HG02763 (cell line): ENCODE measurements at regions not wholly inside any gene's neighbourhood (a gene's known extent, or its start where the extent isn't known, plus 50 kb on each side); places are given as distances from the start of the nearest gene placed in this dataset.

Experiments used
- ATAC-seq: cut with Tn5 transposase; IDR thresholded peaks from one replicate; pipeline ENCODE4 v1.9.1; 2021; ENCODE audit warnings: mild to moderate bottlenecking, moderate library complexity; ENCODE audit not compliant: unreplicated experiment

DNA sequence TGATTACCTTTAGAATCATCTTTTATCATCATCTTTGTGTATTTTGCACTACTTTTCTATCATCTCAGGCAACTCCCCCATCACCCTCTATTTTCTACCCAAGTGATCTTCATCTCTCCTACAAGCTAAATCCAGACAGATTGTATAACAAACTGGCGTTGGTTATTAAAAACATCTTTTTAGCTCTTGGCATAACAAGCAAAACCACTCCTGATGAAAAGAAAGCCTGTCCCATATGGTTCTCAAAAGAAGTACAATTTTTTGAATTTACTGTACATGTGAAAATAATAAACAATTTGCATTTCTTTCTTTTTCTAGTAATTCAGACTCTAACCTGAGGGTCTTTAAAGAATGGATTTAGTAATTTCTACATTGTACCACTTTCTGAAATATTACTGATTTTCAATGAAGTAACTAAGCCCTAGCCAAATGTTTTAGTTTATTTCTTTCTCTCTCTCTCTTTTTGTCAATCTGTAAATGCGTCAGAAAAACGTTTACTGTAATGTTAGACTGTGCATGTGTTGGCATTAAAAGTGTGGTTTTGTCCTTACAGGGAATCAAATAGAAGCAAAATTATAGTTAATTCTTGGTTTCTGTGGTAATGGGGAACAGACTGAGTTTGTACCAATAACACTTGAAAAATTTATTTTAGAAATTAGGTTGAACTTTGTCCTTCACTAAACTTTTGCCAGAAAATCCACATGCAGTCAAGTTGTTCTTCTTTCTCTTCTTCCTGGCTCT lies 52.5 kb upstream of the RPS23 start:
- ATAC-seq: no peak

DNA sequence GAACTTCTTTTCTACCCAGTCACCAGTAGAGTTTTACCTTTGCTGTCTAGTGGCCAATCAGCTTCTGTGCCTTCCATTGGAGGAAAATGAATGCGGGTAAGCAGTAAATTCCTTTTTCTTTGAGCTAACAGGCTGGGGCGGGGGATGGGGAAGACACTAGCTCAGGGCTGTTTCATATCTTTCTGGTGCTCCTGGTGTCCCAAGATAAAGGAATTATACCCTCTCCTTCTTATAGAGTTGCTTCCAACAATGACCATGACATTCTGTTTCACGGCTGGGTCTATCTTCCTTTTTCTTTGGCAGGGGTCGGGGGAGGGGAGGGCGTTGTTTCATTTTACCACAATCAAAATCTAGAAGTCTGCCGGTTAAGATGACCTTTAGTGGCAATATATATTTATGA lies 51.2 kb upstream of the RPS23 start:
- ATAC-seq: no peak
